K562 (cell line): ENCODE measurements at regions not wholly inside any gene's neighbourhood (a gene's known extent, or its start where the extent isn't known, plus 50 kb on each side); places are given as distances from the start of the nearest gene placed in this dataset.

Experiments
- CTCF ChIP-seq, 3 experiments: IDR thresholded peaks in 2 of 3; conservative IDR thresholded peaks in 1 of 3; 2 replicates each; pipeline ENCODE4 v1.5.1; 2011 to 2012; ENCODE audit warnings: low read length in 3 of 3, mild to moderate bottlenecking in 3 of 3, control low read depth in 2 of 3, improper control_type of control experiment in 1 of 3, inconsistent platforms in 1 of 3, low read depth in 1 of 3, mixed read lengths in 1 of 3, moderate library complexity in 1 of 3; ENCODE audit not compliant: insufficient read depth in 2 of 3
- E2F1 ChIP-seq: sonication (generic); formaldehyde crosslinking; IDR thresholded peaks from 2 replicates; pipeline ENCODE4 v1.8.1; 2023; ENCODE audit warnings: mild to moderate bottlenecking, missing genetic modification reagents, moderate library complexity
- MYNN ChIP-seq, 2 experiments: sonication (generic); formaldehyde crosslinking in 1 of 2; IDR thresholded peaks; 2 replicates each; pipeline versions ENCODE4 v1.5.0 to v1.6.1; 2016 to 2020; ENCODE audit warnings: antibody characterized with exemption in 1 of 2, missing genetic modification reagents in 1 of 2
- POLR2A ChIP-seq: fragments of 450-650 bp; conservative IDR thresholded peaks from 2 replicates; pipeline ENCODE4 v1.6.1; 2016
- RBM14 ChIP-seq: fragments of 200-400 bp; formaldehyde crosslinking; IDR thresholded peaks from 2 replicates; pipeline ENCODE4 v1.6.1; 2018; ENCODE audit warnings: low read depth, mild to moderate bottlenecking, low read length, moderate library complexity, borderline replicate concordance; ENCODE audit not compliant: insufficient read depth
- REST ChIP-seq, 2 experiments: fragments of 450-650 bp; formaldehyde crosslinking in 1 of 2; IDR thresholded peaks; 2 replicates each; pipeline versions ENCODE4 v1.4.0 to v1.6.1; 2014 to 2020; ENCODE audit warnings: mild to moderate bottlenecking in 2 of 2, borderline replicate concordance in 1 of 2, low read depth in 1 of 2
- TEAD1 ChIP-seq, 2 experiments: fragments of 450-650 bp in 1 of 2; sonication (generic) in 1 of 2; formaldehyde crosslinking; IDR thresholded peaks; 2 replicates each; pipeline versions ENCODE4 v1.4.0 to v1.8.0; 2020 to 2022; ENCODE audit warnings: mild to moderate bottlenecking in 2 of 2, missing genetic modification reagents in 1 of 2
- USF1 ChIP-seq: sonication (generic); formaldehyde crosslinking; IDR thresholded peaks from 2 replicates; pipeline ENCODE4 v1.9.0; 2022; ENCODE audit warnings: mild to moderate bottlenecking, missing genetic modification reagents
- ZBTB1 ChIP-seq: sonication (generic); formaldehyde crosslinking; IDR thresholded peaks from 2 replicates; pipeline ENCODE4 v1.8.1; 2023; ENCODE audit warnings: missing genetic modification reagents, low read depth, mild to moderate bottlenecking, borderline replicate concordance
- ZBTB49 ChIP-seq: sonication (generic); formaldehyde crosslinking; IDR thresholded peaks from 2 replicates; pipeline ENCODE4 v1.8.0; 2022; ENCODE audit warnings: missing genetic modification reagents, mild to moderate bottlenecking, borderline replicate concordance
- ZBTB7A ChIP-seq: IDR thresholded peaks from 2 replicates; pipeline ENCODE4 v1.6.1; 2011; ENCODE audit warnings: low read depth, mild to moderate bottlenecking, low read length, moderate library complexity, borderline replicate concordance; ENCODE audit not compliant: control insufficient read depth

- no peak for TF ChIP-seq CTCF (IDR thresholded peaks at IDR 0.05 in 2 of 3, conservative IDR thresholded peaks at IDR 0.05 in 1 of 3; ENCODE audit: insufficient read depth in 2 of 3, low read depth in 1 of 3, low read length in 3 of 3)
- no peak for TF ChIP-seq MYNN (IDR thresholded peaks at IDR 0.05)
- TF ChIP-seq MYNN (CRISPR knock-in tag; IDR thresholded peaks at IDR 0.05), result no peak
- TF ChIP-seq ZBTB1 (CRISPR knock-in tag), result no peak
- TF ChIP-seq USF1 (CRISPR knock-in tag), result no peak
- TF ChIP-seq POLR2A, result no peak
- no peak for TF ChIP-seq REST (IDR thresholded peaks at IDR 0.05; ENCODE audit: borderline replicate concordance)
- no peak for TF ChIP-seq REST (CRISPR knock-in tag; IDR thresholded peaks at IDR 0.05; ENCODE audit: low read depth)
- TF ChIP-seq E2F1 (CRISPR knock-in tag), result no peak
- TF ChIP-seq RBM14, result no peak
- TF ChIP-seq ZBTB7A, result no peak
- TF ChIP-seq ZBTB49, result no peak
- no peak for TF ChIP-seq TEAD1 (CRISPR knock-in tag; IDR thresholded peaks at IDR 0.05)
Observed at GRCh38 chr2:181124497-181124896, 144.1 kb downstream of the UBE2E3 start.
